ENCODE measurements at regions not wholly inside any gene's neighbourhood (a gene's known extent, or its start where the extent isn't known, plus 50 kb on each side); places are given as distances from the start of the nearest gene placed in this dataset.

DNA sequence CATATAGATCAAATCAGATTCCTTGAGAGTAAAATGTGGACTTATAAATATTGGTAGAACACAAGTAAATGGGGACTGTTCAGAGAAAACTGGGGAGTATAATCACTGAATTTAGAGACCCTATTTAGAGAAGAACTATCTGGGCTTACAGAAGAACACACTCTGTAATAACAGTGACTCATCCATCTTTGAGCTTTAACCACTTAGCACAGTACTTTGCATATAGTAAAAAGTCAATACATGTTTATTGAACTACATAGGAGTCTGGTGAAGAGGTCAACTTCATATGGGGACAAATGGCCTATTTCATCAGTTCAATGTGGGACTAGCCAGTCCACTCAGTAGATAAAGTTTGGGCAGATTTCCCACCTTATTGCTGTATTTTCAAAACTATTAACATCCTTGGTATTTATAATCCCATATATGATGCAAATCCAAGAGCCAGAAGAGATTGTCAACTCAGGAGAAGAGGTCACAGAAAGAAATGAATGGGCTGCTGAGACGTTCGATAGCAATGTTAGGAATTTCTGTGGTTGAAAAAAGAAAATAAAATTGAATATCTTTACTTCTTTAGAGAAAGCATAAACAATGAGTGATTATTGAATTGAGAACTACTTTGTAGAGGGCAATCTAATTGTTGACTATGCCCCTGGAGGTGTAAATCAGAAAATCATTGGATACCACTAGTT lies 119.3 kb upstream of the CACNA2D1 start:
- ATAC-seq (no peak), DNase-seq (no peak)
- no peaks in the 10 kb centered on the region for H3K9me3 ChIP-seq (ENCODE audit: control insufficient read depth in 2 of 3, low read length in 3 of 3)
- peaks cover 0 to 4% (median 0%) of the 10 kb centered on the region in 7 donors for H3K4me1 Mint-ChIP-seq
- H3K4me3 ChIP-seq (ENCODE audit: low read length): no peak overlapping the region
- H3K4me1 ChIP-seq (ENCODE audit: control insufficient read depth in 2 of 2, insufficient read depth in 2 of 2, low read length in 2 of 2): no peaks in the 10 kb centered on the region
- H3K9me3 Mint-ChIP-seq: no peaks in the 10 kb centered on the region
- intact Hi-C loops (cut with micrococcal nuclease): no loop called here
- H3K36me3 ChIP-seq (ENCODE audit: control insufficient read depth in 2 of 3, insufficient read depth in 3 of 3, low read length in 3 of 3): no peaks in the 10 kb centered on the region
- ChIA-PET POLR2A (no interaction called here), CTCF (no interaction called here)
- H3K4me3 Mint-ChIP-seq: no peak overlapping the region
- H3K27me3 Mint-ChIP-seq: peaks cover 0 to 5% (median 0%) of the 10 kb centered on the region in 5 donors
- H3K27ac Mint-ChIP-seq: no peak overlapping the region
- no peaks in the 10 kb centered on the region for H3K36me3 Mint-ChIP-seq
- H3K27ac ChIP-seq (ENCODE audit: low read depth, low read length): no peak overlapping the region
- H3K27me3 ChIP-seq (ENCODE audit: control insufficient read depth in 2 of 2, insufficient read depth in 2 of 2, low read length in 2 of 2): no peaks in the 10 kb centered on the region

DNA sequence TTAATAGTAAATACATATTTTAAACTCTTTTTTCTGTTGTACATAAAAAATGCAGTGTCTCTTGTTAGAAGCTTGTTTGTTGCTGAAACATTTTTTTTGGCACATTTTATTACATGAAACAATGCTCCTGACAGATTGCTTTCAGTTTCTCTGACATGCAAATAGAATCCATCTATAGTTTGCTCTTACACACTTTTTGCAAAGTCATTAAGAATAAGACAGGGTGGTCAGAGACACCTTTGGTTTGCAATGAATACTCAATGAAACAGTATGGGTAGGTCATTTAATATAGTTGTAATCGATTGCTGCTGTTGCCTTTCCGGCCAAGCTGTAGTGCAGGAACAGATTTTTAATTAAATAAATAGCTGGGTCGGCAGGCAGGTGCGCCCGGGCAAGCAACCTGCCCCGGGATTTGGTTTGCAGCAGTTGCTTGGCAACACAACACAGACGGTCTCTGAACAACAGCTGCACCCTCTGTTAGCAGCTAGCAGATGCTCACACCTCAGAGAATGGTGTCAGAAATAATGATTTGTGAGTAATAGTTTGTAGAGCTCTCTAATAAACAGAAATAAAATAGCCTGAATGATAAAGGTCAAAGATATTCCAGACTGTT lies 115.7 kb upstream of the CACNA2D1 start:
- DNase-seq (no peak), ATAC-seq (no peak)
- Histone ChIP-seq H3K9me3 (ENCODE audit: control insufficient read depth in 2 of 3, low read length in 3 of 3) (no peaks in the 10 kb centered on the region), H3K27ac (ENCODE audit: low read depth, low read length) (no peak overlapping the region), H3K36me3 (ENCODE audit: control insufficient read depth in 2 of 3, insufficient read depth in 3 of 3, low read length in 3 of 3) (no peaks in the 10 kb centered on the region), H3K4me1 (ENCODE audit: control insufficient read depth in 2 of 2, insufficient read depth in 2 of 2, low read length in 2 of 2) (no peaks in the 10 kb centered on the region), H3K27me3 (ENCODE audit: control insufficient read depth in 2 of 2, insufficient read depth in 2 of 2, low read length in 2 of 2) (no peaks in the 10 kb centered on the region), H3K4me3 (ENCODE audit: low read length) (no peak overlapping the region)
- Mint-ChIP-seq H3K36me3 (no peaks in the 10 kb centered on the region), H3K4me3 (no peak overlapping the region), H3K27ac (no peak overlapping the region), H3K4me1 (peaks cover 0 to 4% (median 0%) of the 10 kb centered on the region in 7 donors), H3K27me3 (peaks cover 0 to 5% (median 0%) of the 10 kb centered on the region in 5 donors), H3K9me3 (peaks cover 0 to 15% (median 6%) of the 10 kb centered on the region in 11 donors)
- ChIA-PET POLR2A (no interaction called here), CTCF (no interaction called here)
- intact Hi-C loops (cut with micrococcal nuclease): no loop called here

DNA sequence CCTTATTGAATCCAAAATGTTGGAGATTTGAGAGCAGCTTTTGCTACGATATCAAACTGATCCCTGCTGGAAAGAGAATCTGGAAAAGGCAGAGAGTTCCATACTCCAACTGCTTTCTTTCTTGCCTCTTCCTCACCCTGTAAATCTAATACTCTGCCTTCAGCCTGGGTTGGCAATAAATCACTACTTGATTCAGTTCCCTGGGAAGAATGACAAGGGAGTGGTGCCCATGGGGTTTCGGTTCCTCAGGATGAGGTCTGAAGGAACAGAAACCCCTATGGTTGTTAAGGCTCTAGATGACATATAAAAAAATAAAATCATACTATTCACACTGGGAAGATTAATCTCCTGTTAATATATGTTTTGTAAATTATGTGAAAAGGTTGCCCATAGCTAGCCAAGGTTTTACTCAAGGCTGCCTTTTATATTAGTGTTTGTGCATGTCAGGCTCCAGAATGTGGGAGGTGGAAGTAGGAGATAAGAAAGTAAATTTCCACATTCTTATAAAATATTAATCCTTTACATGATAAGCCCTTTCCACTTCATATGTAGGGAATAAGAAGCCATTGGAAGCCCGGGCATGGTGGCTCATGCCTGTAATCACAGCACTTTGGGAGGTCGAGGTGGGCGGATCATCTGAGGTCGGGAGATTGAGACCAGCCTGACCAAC lies 106.2 kb upstream of the CACNA2D1 start:
- ATAC-seq (no peak), DNase-seq (no peak)
- Mint-ChIP-seq H3K4me1 (no peaks in the 10 kb centered on the region), H3K27me3 (peaks cover 0 to 6% (median 0%) of the 10 kb centered on the region in 5 donors), H3K4me3 (no peak overlapping the region), H3K36me3 (no peaks in the 10 kb centered on the region), H3K27ac (no peak overlapping the region), H3K9me3 (peaks cover 0 to 11% (median 8%) of the 10 kb centered on the region in 11 donors)
- H3K36me3 ChIP-seq (ENCODE audit: control insufficient read depth in 2 of 3, insufficient read depth in 3 of 3, low read length in 3 of 3): no peaks in the 10 kb centered on the region
- ChIA-PET POLR2A (no interaction called here), CTCF (no interaction called here)
- no peaks in the 10 kb centered on the region for H3K27me3 ChIP-seq (ENCODE audit: control insufficient read depth in 2 of 2, insufficient read depth in 2 of 2, low read length in 2 of 2)
- H3K9me3 ChIP-seq (ENCODE audit: control insufficient read depth in 2 of 3, low read length in 3 of 3): no peaks in the 10 kb centered on the region
- no peak overlapping the region for H3K4me3 ChIP-seq (ENCODE audit: low read length)
- intact Hi-C loops (cut with micrococcal nuclease): no loop called here
- H3K27ac ChIP-seq (ENCODE audit: low read depth, low read length): no peak overlapping the region
- no peaks in the 10 kb centered on the region for H3K4me1 ChIP-seq (ENCODE audit: control insufficient read depth in 2 of 2, insufficient read depth in 2 of 2, low read length in 2 of 2)

DNA sequence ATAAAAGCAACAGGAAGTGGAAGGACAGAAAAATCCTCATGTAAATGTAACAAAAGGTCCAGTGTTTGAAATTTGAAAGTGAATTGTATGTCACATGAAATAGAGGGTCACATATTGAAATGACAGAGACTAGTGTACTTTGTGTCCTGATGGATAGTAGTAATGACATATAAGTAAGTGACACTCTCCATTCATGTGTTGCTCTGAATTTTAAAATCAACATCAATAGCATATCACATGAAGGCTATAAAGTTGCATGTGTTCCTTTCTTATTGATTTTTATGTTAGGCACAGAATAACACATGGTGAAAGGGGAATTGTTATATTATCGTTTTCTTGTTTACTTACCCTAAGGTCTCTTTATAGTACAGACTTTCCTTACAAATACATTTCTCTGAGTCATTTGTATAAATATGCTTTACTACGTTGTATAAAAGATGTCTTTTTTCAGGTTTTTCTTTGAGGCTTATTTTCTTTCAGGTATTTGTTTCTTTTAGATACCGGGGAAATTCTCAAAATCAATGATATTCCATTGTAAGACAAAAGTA lies 104.6 kb upstream of the CACNA2D1 start:
- H3K9me3 Mint-ChIP-seq: peaks cover 0 to 6% (median 1%) of the 10 kb centered on the region in 11 donors
- no peak overlapping the region for H3K4me3 Mint-ChIP-seq
- DNase-seq: no peak
- Histone ChIP-seq H3K36me3 (ENCODE audit: control insufficient read depth in 2 of 3, insufficient read depth in 3 of 3, low read length in 3 of 3) (no peaks in the 10 kb centered on the region), H3K27ac (ENCODE audit: low read depth, low read length) (no peak overlapping the region), H3K4me1 (ENCODE audit: control insufficient read depth in 2 of 2, insufficient read depth in 2 of 2, low read length in 2 of 2) (no peaks in the 10 kb centered on the region), H3K4me3 (ENCODE audit: low read length) (no peak overlapping the region), H3K27me3 (ENCODE audit: control insufficient read depth in 2 of 2, insufficient read depth in 2 of 2, low read length in 2 of 2) (no peaks in the 10 kb centered on the region), H3K9me3 (ENCODE audit: control insufficient read depth in 2 of 3, low read length in 3 of 3) (no peaks in the 10 kb centered on the region)
- no peak overlapping the region for H3K27ac Mint-ChIP-seq
- H3K36me3 Mint-ChIP-seq: no peaks in the 10 kb centered on the region
- H3K27me3 Mint-ChIP-seq: peaks cover 0 to 6% (median 0%) of the 10 kb centered on the region in 5 donors
- intact Hi-C loops (cut with micrococcal nuclease): no loop called here
- ATAC-seq: no peak
- ChIA-PET POLR2A (no interaction called here), CTCF (no interaction called here)
- no peaks in the 10 kb centered on the region for H3K4me1 Mint-ChIP-seq

DNA sequence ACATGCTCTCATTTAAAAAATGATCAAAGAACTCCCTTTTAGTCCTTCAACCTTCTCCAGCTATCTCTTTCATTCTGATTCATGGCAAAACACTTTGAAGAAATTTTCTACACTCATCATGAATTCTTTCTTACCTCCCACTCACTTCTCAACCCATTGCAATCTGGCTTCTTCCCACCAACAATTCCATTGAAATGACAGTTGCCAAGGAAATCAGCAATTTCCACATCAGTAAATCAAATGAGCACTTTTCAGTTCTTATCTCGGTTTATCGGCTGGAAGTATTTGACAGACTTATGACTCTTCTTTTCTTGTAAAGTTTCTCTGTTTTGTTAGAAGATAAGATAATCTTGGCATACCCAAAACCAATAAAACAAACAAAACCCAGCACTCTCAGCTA lies 99.1 kb upstream of the CACNA2D1 start:
- Histone ChIP-seq H3K4me3 (ENCODE audit: low read length) (no peak overlapping the region), H3K36me3 (ENCODE audit: control insufficient read depth in 2 of 3, insufficient read depth in 3 of 3, low read length in 3 of 3) (no peaks in the 10 kb centered on the region), H3K4me1 (ENCODE audit: control insufficient read depth in 2 of 2, insufficient read depth in 2 of 2, low read length in 2 of 2) (no peaks in the 10 kb centered on the region), H3K27ac (ENCODE audit: low read depth, low read length) (no peak overlapping the region), H3K9me3 (ENCODE audit: control insufficient read depth in 2 of 3, low read length in 3 of 3) (no peaks in the 10 kb centered on the region), H3K27me3 (ENCODE audit: control insufficient read depth in 2 of 2, insufficient read depth in 2 of 2, low read length in 2 of 2) (no peaks in the 10 kb centered on the region)
- no peak overlapping the region for H3K4me3 Mint-ChIP-seq
- POLR2A ChIA-PET: interaction anchor here (0.7 kb wide), 1 partner anchor 47 kb away, joined by 6 read pairs; no protein-coding TSS in a partner anchor
- peaks cover 0 to 5% (median 0%) of the 10 kb centered on the region in 11 donors for H3K9me3 Mint-ChIP-seq
- ATAC-seq: no peak
- no peak for DNase-seq
- CTCF ChIA-PET: no interaction called here
- H3K36me3 Mint-ChIP-seq: no peaks in the 10 kb centered on the region
- H3K4me1 Mint-ChIP-seq: no peaks in the 10 kb centered on the region
- intact Hi-C loops (cut with micrococcal nuclease): no loop called here
- H3K27ac Mint-ChIP-seq: no peak overlapping the region
- peaks cover 0 to 6% (median 0%) of the 10 kb centered on the region in 5 donors for H3K27me3 Mint-ChIP-seq

DNA sequence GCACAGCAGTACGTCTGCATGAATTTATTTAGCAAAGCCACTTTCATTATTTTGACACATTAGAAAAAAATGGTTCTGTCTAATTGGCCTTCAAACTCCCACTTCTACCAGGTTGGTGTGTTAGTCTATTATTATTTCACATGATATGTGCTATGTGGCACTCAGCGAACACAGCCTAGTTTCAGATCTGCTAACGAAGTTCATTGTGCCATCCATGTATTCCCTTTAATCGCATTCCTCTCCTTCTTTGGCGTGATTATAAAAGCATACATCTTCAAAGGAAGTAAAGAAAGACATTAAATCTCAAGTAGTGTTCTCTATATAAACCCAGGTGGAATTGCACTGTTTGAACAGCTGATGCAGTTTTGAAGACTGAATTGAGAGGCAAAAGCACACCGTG lies 96.4 kb upstream of the CACNA2D1 start:
- no peak overlapping the region for H3K27ac ChIP-seq (ENCODE audit: low read depth, low read length)
- Mint-ChIP-seq H3K4me3 (no peak overlapping the region), H3K9me3 (peaks cover 0 to 3% (median 0%) of the 10 kb centered on the region in 11 donors), H3K27me3 (peaks cover 0 to 4% (median 0%) of the 10 kb centered on the region in 5 donors), H3K36me3 (no peaks in the 10 kb centered on the region), H3K4me1 (no peaks in the 10 kb centered on the region), H3K27ac (no peak overlapping the region)
- H3K4me3 ChIP-seq (ENCODE audit: low read length): no peak overlapping the region
- DNase-seq (no peak), ATAC-seq (no peak)
- intact Hi-C loops (cut with micrococcal nuclease): no loop called here
- POLR2A ChIA-PET: no interaction called here
- H3K9me3 ChIP-seq (ENCODE audit: control insufficient read depth in 2 of 3, low read length in 3 of 3): no peaks in the 10 kb centered on the region
- CTCF ChIA-PET: no interaction called here
- no peaks in the 10 kb centered on the region for H3K36me3 ChIP-seq (ENCODE audit: control insufficient read depth in 2 of 3, insufficient read depth in 3 of 3, low read length in 3 of 3)
- no peaks in the 10 kb centered on the region for H3K4me1 ChIP-seq (ENCODE audit: control insufficient read depth in 2 of 2, insufficient read depth in 2 of 2, low read length in 2 of 2)
- H3K27me3 ChIP-seq (ENCODE audit: control insufficient read depth in 2 of 2, insufficient read depth in 2 of 2, low read length in 2 of 2): no peaks in the 10 kb centered on the region
